HepG2 (cell line): ENCODE measurements at regions not wholly inside any gene's neighbourhood (a gene's known extent, or its start where the extent isn't known, plus 50 kb on each side); places are given as distances from the start of the nearest gene placed in this dataset.

Experiments
- ATAC-seq: fragments of 200-7000 bp; cut with Tn5 transposase; 3 replicates; pipeline ENCODE4 v1.9.1; 2020; ENCODE audit warnings: mild to moderate bottlenecking, moderate library complexity
- BruUV-seq: library from RNA; stranded (reverse); fragments of 400-500 nt; replicated peaks from 2 replicates; lab custom pipeline; 2021; lab: Mats Ljungman, UMichigan
- CTCF ChIA-PET: fragments of 300-600 bp; formaldehyde crosslinking; extraction: SDS; loops from one replicate; lab custom pipeline; 2021; ENCODE audit warnings: low total read pairs, inconsistent platforms, low intra/inter-chr PET ratio; lab: Yijun Ruan, JAX
- POLR2A ChIA-PET: fragments of 350-600 bp; sonication (Branson Sonifier 250); formaldehyde crosslinking; loops from one replicate; lab custom pipeline; 2020; ENCODE audit warnings: antibody characterized with exemption, inconsistent platforms; lab: Yijun Ruan, JAX
- DNase-seq: peaks from one replicate; pipeline ENCODE4 v3.0.0-alpha.2; 2015; ENCODE audit warnings: low spot score
- FAIRE-seq: peaks from 3 replicates; lab custom pipeline; 2011; peaks lifted over from hg19 to GRCh38; lab: Jason Lieb, UNC
- H2AFZ ChIP-seq: one replicate; pipeline ENCODE4 v1.6.1; 2011; ENCODE audit warnings: low read length, inconsistent platforms
- H3K27ac ChIP-seq: fragments of 300-600 bp; 3 replicates; pipeline ENCODE4 v1.8.0; 2011; ENCODE audit warnings: mixed run types, mild to moderate bottlenecking, mixed read lengths, low read length, inconsistent platforms; ENCODE audit not compliant: insufficient read depth; ENCODE audit errors: extremely low read length
- H3K27me3 ChIP-seq, 2 experiments: fragments of 200-600 bp in 1 of 2; 2 replicates in 1 of 2; 3 replicates in 1 of 2; pipeline versions ENCODE4 v1.6.0 to v1.8.0; 2011; ENCODE audit warnings: low read length in 2 of 2, mild to moderate bottlenecking in 2 of 2, moderate library complexity in 2 of 2, inconsistent platforms in 1 of 2; ENCODE audit not compliant: insufficient read depth in 2 of 2, control insufficient read depth in 1 of 2
- H3K36me3 ChIP-seq, 2 experiments: fragments of 200-600 bp in 1 of 2; replicated peaks in 1 of 2; 2 replicates in 1 of 2; 3 replicates in 1 of 2; pipeline versions ENCODE4 v1.5.1 to v1.8.0; 2011; ENCODE audit warnings: low read length in 2 of 2, inconsistent platforms in 1 of 2; ENCODE audit not compliant: insufficient read depth in 2 of 2, control insufficient read depth in 1 of 2
- H3K4me1 ChIP-seq: 2 replicates; pipeline ENCODE4 v1.5.1; 2012; ENCODE audit warnings: low read length, inconsistent platforms; ENCODE audit not compliant: insufficient read depth
- H3K4me2 ChIP-seq: 2 replicates; pipeline ENCODE4 v1.6.0; 2011; ENCODE audit warnings: low read depth, low read length, inconsistent platforms
- H3K4me3 ChIP-seq, 3 experiments: fragments of 200-600 bp in 1 of 3; sonication (generic), shearing (Covaris generic) in 1 of 3; replicated peaks in 1 of 3; 2 replicates each; pipeline ENCODE4 v1.5.1; 2011 to 2016; ENCODE audit warnings: low read length in 3 of 3, inconsistent platforms in 2 of 3, low read depth in 2 of 3, mild to moderate bottlenecking in 2 of 3, control low read depth in 1 of 3, mixed read lengths in 1 of 3; ENCODE audit not compliant: insufficient read depth in 1 of 3
- H3K79me2 ChIP-seq: one replicate; pipeline ENCODE4 v1.6.1; 2011; ENCODE audit warnings: low read length, inconsistent platforms; ENCODE audit not compliant: insufficient read depth
- H3K9ac ChIP-seq: 2 replicates; pipeline ENCODE4 v1.6.0; 2011; ENCODE audit warnings: mild to moderate bottlenecking, low read depth, low read length, inconsistent platforms; ENCODE audit not compliant: insufficient read depth
- H3K9me3 ChIP-seq: 2 replicates; pipeline ENCODE4 v1.5.1; 2012; ENCODE audit warnings: mild to moderate bottlenecking, low read length
- H4K20me1 ChIP-seq: 2 replicates; pipeline ENCODE4 v1.6.0; 2011; ENCODE audit warnings: inconsistent platforms, mild to moderate bottlenecking, low read length, moderate library complexity; ENCODE audit not compliant: insufficient read depth
- DDIT3 ChIP-seq: sonication (generic); formaldehyde crosslinking; IDR thresholded peaks from 2 replicates; pipeline ENCODE4 v1.4.0; 2020; ENCODE audit warnings: mild to moderate bottlenecking, missing genetic modification reagents
- KDM3A ChIP-seq: IDR thresholded peaks from 2 replicates; pipeline ENCODE4 v1.6.1; 2018; ENCODE audit warnings: low read depth, missing compliant biosample characterization
- KMT2A ChIP-seq: sonication (generic); formaldehyde crosslinking; IDR thresholded peaks from 2 replicates; pipeline ENCODE4 v1.4.0; 2020; ENCODE audit warnings: missing genetic modification reagents
- PATZ1 ChIP-seq: sonication (generic); formaldehyde crosslinking; IDR thresholded peaks from 2 replicates; pipeline ENCODE4 v1.4.0; 2020; ENCODE audit warnings: missing genetic modification reagents
- TFDP1 ChIP-seq: IDR thresholded peaks from 2 replicates; pipeline ENCODE4 v1.6.1; 2016; ENCODE audit warnings: missing compliant biosample characterization, missing genetic modification reagents, borderline replicate concordance
- ZNF10 ChIP-seq: sonication (generic); formaldehyde crosslinking; IDR thresholded peaks from 2 replicates; pipeline ENCODE4 v1.4.0; 2020; ENCODE audit warnings: mild to moderate bottlenecking, low read depth, missing genetic modification reagents, borderline replicate concordance
- ZNF382 ChIP-seq: sonication (generic); formaldehyde crosslinking; IDR thresholded peaks from 2 replicates; pipeline ENCODE4 v1.5.0; 2020; ENCODE audit warnings: missing genetic modification reagents, mild to moderate bottlenecking, borderline replicate concordance
- WGBS: methylation state at CpG from one replicate; pipeline ENCODE4 v1.1.6; 2017; ENCODE audit warnings: low lambda C conversion rate; 5-methylcytosine and 5-hydroxymethylcytosine counted together
- in situ Hi-C: cut with HindIII; loops from 2 replicates; pipeline ENCODE4 v1.10.0; 2017; ENCODE audit warnings: low pct_unique_long_range_greater_than_20kb; ENCODE audit not compliant: extremely low pct_ligation_motif_present
- intact Hi-C: fragments of 100-400 bp; cut with micrococcal nuclease; formaldehyde crosslinking; loops from one replicate; pipeline ENCODE4 v1.10.0; 2022; ENCODE audit not compliant: unreplicated experiment

GRCh38 chr11:32034680-32035079 is 56.2 kb upstream of the RCN1 start:
- Histone ChIP-seq H3K27ac (no peak overlapping the region), H3K79me2 (no peaks in the 10 kb centered on the region), H3K9me3 (no peaks in the 10 kb centered on the region), H3K4me1 (no peaks in the 10 kb centered on the region), H3K4me2 (no peak overlapping the region), H3K27me3 (peaks cover 0 to 10% of the 10 kb centered on the region in 2 experiments; a peak in 3 of 5 replicates), H2AFZ (no peak overlapping the region), H3K4me3 (no peak overlapping the region), H3K9ac (no peak overlapping the region), H3K36me3 (no peaks in the 10 kb centered on the region), H4K20me1 (no peaks in the 10 kb centered on the region)
- in situ Hi-C loops (no loop called here), intact Hi-C loops (no loop called here)
- no TSS peak for BruUV-seq
- ChIA-PET CTCF (no interaction called here), POLR2A (no interaction called here)
- 24% methylated on average over 2 of the region's 2 CpGs for WGBS
- no peak for DNase-seq
- no peak for ATAC-seq
- FAIRE-seq = no peak
- TF ChIP-seq PATZ1 (CRISPR knock-in tag) (no peak), KMT2A (no peak), DDIT3 (CRISPR knock-in tag) (no peak), ZNF10 (CRISPR knock-in tag) (no peak), ZNF382 (CRISPR knock-in tag) (no peak), KDM3A (CRISPR knock-in tag) (no peak), TFDP1 (CRISPR knock-in tag) (no peak)
